Uterus (tissue), 2 donors: ENCODE measurements at regions not wholly inside any gene's neighbourhood (a gene's known extent, or its start where the extent isn't known, plus 50 kb on each side); places are given as distances from the start of the nearest gene placed in this dataset.

Source experiments
- CTCF ChIP-seq, 4 experiments: fragments of 200-600 bp in 2 of 4; fragments of 450-650 bp in 2 of 4; sonication (generic) in 2 of 4; IDR thresholded peaks; one replicate each; pipeline ENCODE4 v1.5.1; 2016 to 2019; ENCODE audit warnings: antibody characterized with exemption in 4 of 4, mild to moderate bottlenecking in 2 of 4, moderate library complexity in 1 of 4
- POLR2A ChIP-seq, 2 donors: fragments of 450-650 bp; IDR thresholded peaks; one replicate each; pipeline ENCODE4 v1.6.1; 2016; ENCODE audit warnings: antibody characterized with exemption in 2 of 2, mild to moderate bottlenecking in 1 of 2, moderate library complexity in 1 of 2

GRCh38 chr12:67578976-67579661, 69.4 kb upstream of the DYRK2 start:
- TF ChIP-seq CTCF (IDR thresholded peaks at IDR 0.05) (no peak), POLR2A (IDR thresholded peaks at IDR 0.05) (no peak)
